ENCODE measurements at regions not wholly inside any gene's neighbourhood (a gene's known extent, or its start where the extent isn't known, plus 50 kb on each side); places are given as distances from the start of the nearest gene placed in this dataset.

DNA sequence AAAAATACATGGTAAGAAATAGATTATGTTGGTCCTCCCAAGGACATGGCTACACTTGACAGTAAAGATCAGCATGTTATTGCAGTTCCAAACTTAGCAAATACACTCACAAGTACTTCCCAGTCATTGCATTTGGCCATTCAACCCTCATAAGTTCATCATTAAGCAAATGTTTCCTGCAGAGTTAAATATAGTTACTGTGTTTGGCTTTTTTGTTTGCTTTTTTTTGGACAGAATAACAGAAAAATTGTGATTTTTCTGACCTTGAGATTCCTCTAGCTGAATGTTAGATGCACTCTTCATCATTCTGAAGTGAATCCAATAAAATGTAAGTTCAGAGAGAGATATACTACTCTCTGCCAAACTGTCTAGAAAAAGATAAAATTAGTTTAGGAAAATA is 295.3 kb downstream of the GPD2 start:
- no peaks in the 10 kb centered on the region for H3K27me3 ChIP-seq
- no peaks in the 10 kb centered on the region for H3K9me3 ChIP-seq
- no peaks in the 10 kb centered on the region for H3K36me3 ChIP-seq
- no peak overlapping the region for H3K27ac ChIP-seq
- no peak for ATAC-seq (ENCODE audit: low FRiP score in 2 of 2)
- no peaks in the 10 kb centered on the region for H3K4me1 ChIP-seq
- no peak for DNase-seq
- TF ChIP-seq POLR2AphosphoS5 (IDR thresholded peaks at IDR 0.05): no peak
- TF ChIP-seq, protein P1, sequence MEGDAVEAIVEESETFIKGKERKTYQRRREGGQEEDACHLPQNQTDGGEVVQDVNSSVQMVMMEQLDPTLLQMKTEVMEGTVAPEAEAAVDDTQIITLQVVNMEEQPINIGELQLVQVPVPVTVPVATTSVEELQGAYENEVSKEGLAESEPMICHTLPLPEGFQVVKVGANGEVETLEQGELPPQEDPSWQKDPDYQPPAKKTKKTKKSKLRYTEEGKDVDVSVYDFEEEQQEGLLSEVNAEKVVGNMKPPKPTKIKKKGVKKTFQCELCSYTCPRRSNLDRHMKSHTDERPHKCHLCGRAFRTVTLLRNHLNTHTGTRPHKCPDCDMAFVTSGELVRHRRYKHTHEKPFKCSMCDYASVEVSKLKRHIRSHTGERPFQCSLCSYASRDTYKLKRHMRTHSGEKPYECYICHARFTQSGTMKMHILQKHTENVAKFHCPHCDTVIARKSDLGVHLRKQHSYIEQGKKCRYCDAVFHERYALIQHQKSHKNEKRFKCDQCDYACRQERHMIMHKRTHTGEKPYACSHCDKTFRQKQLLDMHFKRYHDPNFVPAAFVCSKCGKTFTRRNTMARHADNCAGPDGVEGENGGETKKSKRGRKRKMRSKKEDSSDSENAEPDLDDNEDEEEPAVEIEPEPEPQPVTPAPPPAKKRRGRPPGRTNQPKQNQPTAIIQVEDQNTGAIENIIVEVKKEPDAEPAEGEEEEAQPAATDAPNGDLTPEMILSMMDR (IDR thresholded peaks at IDR 0.05): no peak
- no peak for TF ChIP-seq POLR2A (IDR thresholded peaks at IDR 0.05)
- TF ChIP-seq EP300 (IDR thresholded peaks at IDR 0.05): no peak
- no peak overlapping the region for H3K4me3 ChIP-seq

DNA sequence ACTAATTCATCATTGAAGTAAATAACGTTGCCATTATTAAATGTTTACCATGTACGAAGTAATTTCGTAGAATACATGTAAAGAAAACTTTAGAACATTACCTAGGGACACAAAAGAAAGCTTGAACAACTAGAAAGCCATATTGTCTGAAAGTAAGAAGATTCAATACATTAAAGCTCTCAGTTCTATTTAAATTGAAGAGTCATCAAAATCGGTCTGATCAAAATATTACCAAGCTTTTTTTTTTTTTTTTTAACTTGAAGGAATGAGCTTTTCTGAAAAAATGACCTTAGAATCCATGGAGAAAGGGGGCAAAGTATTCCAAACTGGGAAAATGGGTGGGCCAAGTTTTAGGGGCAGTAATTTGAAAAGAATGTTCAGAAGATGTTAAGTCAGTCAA is 300.8 kb downstream of the GPD2 start:
- Histone ChIP-seq H3K36me3 (no peaks in the 10 kb centered on the region), H3K4me1 (no peaks in the 10 kb centered on the region), H3K27ac (no peak overlapping the region), H3K27me3 (no peaks in the 10 kb centered on the region), H3K9me3 (no peaks in the 10 kb centered on the region), H3K4me3 (no peak overlapping the region)
- DNase-seq (no peak), ATAC-seq (ENCODE audit: low FRiP score in 2 of 2) (no peak)
- WGBS, 2 donors: 84 to 85% methylated on average over 4 of the region's 4 CpGs
- no peak for TF ChIP-seq POLR2A (IDR thresholded peaks at IDR 0.05)
- TF ChIP-seq POLR2AphosphoS5 (IDR thresholded peaks at IDR 0.05): no peak
- no peak for TF ChIP-seq EP300 (IDR thresholded peaks at IDR 0.05)
- TF ChIP-seq, protein P1 (IDR thresholded peaks at IDR 0.05): no peak

DNA sequence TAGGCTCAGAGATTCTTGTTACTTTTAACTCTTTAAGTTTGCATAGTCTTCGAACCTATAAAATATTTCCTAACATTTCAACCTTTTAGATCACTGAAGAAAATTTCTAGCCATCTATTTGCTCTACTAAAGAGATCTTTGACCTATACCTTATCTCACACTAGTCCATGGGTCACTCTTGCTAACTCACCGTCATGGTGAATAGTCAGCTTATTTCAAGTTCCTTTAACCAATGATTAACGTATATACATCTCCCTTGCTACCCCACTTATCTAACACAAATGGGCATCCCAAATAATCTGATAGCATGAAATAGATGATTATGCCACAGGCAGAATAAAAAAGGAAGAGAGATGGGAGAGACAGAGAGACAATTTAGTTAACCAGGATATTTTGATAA is 303.1 kb downstream of the GPD2 start:
- Histone ChIP-seq H3K27me3 (no peaks in the 10 kb centered on the region), H3K4me1 (no peaks in the 10 kb centered on the region), H3K4me3 (no peak overlapping the region), H3K27ac (no peak overlapping the region), H3K9me3 (no peaks in the 10 kb centered on the region), H3K36me3 (no peaks in the 10 kb centered on the region)
- TF ChIP-seq POLR2AphosphoS5 (IDR thresholded peaks at IDR 0.05) (no peak), POLR2A (IDR thresholded peaks at IDR 0.05) (no peak), EP300 (IDR thresholded peaks at IDR 0.05) (no peak)
- TF ChIP-seq, protein P1 (IDR thresholded peaks at IDR 0.05): no peak
- DNase-seq (no peak), ATAC-seq (ENCODE audit: low FRiP score in 2 of 2) (no peak)
- WGBS, 2 donors: 84 to 92% methylated on average over 3 of the region's 3 CpGs

DNA sequence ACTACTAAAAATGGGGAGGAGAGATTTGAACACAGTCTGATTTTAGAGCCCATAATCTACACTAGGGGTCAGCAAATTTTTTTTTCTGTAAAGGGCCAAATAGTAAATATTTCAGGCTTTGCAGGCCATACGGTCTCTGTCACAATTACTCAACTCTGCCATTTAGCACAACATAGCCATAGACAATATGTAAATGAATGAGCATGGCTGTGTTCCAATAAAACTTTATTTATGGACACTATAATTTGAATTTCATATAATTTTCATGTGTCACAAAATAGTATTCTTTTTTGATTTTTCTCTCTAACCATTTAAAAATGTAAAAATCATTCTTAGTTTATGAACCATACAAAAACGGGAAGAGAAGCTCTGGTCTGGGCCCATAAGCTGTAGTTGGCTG is 309.4 kb downstream of the GPD2 start:
- no peaks in the 10 kb centered on the region for H3K9me3 ChIP-seq
- no peak for DNase-seq
- H3K4me3 ChIP-seq: no peak overlapping the region
- TF ChIP-seq POLR2AphosphoS5 (IDR thresholded peaks at IDR 0.05) (no peak), POLR2A (IDR thresholded peaks at IDR 0.05) (no peak), EP300 (IDR thresholded peaks at IDR 0.05) (no peak)
- TF ChIP-seq, protein P1 (IDR thresholded peaks at IDR 0.05): no peak
- H3K4me1 ChIP-seq: no peaks in the 10 kb centered on the region
- 86% methylated on average over 2 of the region's 2 CpGs for WGBS, 2 donors
- H3K27ac ChIP-seq: no peak overlapping the region
- ATAC-seq (ENCODE audit: low FRiP score in 2 of 2): no peak
- no peaks in the 10 kb centered on the region for H3K27me3 ChIP-seq
- no peaks in the 10 kb centered on the region for H3K36me3 ChIP-seq

DNA sequence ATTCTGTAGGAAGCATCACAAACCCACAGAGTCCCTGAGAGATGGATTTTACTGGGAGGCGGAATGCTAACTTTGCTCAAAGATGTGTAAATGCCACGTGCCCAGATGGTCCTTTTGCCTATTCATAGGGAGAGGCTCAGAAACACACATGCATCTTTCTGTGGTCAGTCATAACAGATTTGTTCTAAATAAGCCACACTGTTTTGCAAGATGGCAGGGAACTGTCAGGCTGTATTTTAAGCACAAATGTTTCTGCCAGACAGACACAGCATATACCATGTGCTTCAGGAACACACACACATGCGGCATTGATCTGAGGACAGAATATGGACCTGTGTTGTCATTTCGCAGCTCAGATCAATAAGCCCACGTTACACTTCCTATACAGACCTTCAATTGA is 312.0 kb downstream of the GPD2 start:
- H3K36me3 ChIP-seq: no peaks in the 10 kb centered on the region
- no peak for DNase-seq
- TF ChIP-seq EP300 (IDR thresholded peaks at IDR 0.05) (no peak), POLR2A (IDR thresholded peaks at IDR 0.05) (no peak)

More for the DNA sequence above, 312.0 kb downstream of the GPD2 start:
- Histone ChIP-seq H3K9me3 (no peaks in the 10 kb centered on the region), H3K4me1 (no peaks in the 10 kb centered on the region), H3K4me3 (no peak overlapping the region), H3K27ac (no peak overlapping the region), H3K27me3 (no peaks in the 10 kb centered on the region)
- 78 to 84% methylated on average over 5 of the region's 5 CpGs for WGBS, 2 donors
- no peak for ATAC-seq (ENCODE audit: low FRiP score in 2 of 2)
